GM12891 (cell line): ENCODE measurements at regions not wholly inside any gene's neighbourhood (a gene's known extent, or its start where the extent isn't known, plus 50 kb on each side); places are given as distances from the start of the nearest gene placed in this dataset.

Source experiments
- POLR2A ChIP-seq: IDR thresholded peaks from 2 replicates; pipeline ENCODE4 v1.6.1; 2011; ENCODE audit warnings: low read depth, low read length, control low read depth
- POLR2AphosphoS5 ChIP-seq: IDR thresholded peaks from 2 replicates; pipeline ENCODE4 v1.6.1; 2011; ENCODE audit warnings: low read depth, low read length, control low read depth
- POU2F2 ChIP-seq: IDR thresholded peaks from 2 replicates; pipeline ENCODE4 v1.6.1; 2011; ENCODE audit warnings: low read depth, mild to moderate bottlenecking, control low read depth, low read length, moderate library complexity
- TAF1 ChIP-seq: IDR thresholded peaks from 2 replicates; pipeline ENCODE4 v1.6.1; 2011; ENCODE audit warnings: low read depth, low read length, control low read depth

DNA sequence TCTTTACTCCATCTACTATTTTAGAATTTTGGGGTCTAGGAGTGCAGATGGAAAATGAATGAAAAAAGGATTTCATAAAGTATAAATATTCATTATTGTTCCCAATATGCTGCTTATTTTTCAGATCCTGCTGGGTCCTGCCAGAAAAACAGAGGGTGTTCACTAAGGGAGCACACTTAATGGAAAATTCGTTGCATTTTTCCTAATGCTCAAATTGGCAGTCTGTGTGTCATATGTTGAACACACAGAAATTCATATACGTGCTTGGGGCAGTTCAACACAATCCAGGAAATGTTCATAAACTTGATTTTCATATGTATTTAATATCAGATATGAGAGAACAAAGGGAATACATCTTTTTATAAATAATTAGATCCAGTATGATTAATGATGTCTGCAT is 1019.4 kb downstream of the EPHA7 start:
- TF ChIP-seq POLR2AphosphoS5 = no peak
- TF ChIP-seq TAF1 = no peak
- TF ChIP-seq POLR2A = no peak
- no peak for TF ChIP-seq POU2F2
